Tibial nerve (tissue), 4 donors: ENCODE measurements at regions not wholly inside any gene's neighbourhood (a gene's known extent, or its start where the extent isn't known, plus 50 kb on each side); places are given as distances from the start of the nearest gene placed in this dataset.

Experiments
- EP300 ChIP-seq, 2 donors: sonication (generic); formaldehyde crosslinking; IDR thresholded peaks; one replicate each; pipeline ENCODE4 v1.6.1; 2017; ENCODE audit warnings: antibody characterized with exemption in 2 of 2, mild to moderate bottlenecking in 1 of 2
- POLR2A ChIP-seq, 2 donors: fragments of 450-650 bp; IDR thresholded peaks; one replicate each; pipeline ENCODE4 v1.6.1; 2017; ENCODE audit warnings: antibody characterized with exemption in 2 of 2, mild to moderate bottlenecking in 2 of 2, moderate library complexity in 2 of 2
- TF ChIP-seq, protein P1 (sequence below), 5 experiments: fragments of 200-600 bp in 3 of 5; fragments of 450-650 bp in 2 of 5; sonication (generic) in 3 of 5; IDR thresholded peaks; one replicate each; pipeline ENCODE4 v1.5.1; 2016 to 2019; ENCODE audit warnings: antibody characterized with exemption in 5 of 5, mild to moderate bottlenecking in 3 of 5, moderate library complexity in 2 of 5

- TF ChIP-seq, protein P1, sequence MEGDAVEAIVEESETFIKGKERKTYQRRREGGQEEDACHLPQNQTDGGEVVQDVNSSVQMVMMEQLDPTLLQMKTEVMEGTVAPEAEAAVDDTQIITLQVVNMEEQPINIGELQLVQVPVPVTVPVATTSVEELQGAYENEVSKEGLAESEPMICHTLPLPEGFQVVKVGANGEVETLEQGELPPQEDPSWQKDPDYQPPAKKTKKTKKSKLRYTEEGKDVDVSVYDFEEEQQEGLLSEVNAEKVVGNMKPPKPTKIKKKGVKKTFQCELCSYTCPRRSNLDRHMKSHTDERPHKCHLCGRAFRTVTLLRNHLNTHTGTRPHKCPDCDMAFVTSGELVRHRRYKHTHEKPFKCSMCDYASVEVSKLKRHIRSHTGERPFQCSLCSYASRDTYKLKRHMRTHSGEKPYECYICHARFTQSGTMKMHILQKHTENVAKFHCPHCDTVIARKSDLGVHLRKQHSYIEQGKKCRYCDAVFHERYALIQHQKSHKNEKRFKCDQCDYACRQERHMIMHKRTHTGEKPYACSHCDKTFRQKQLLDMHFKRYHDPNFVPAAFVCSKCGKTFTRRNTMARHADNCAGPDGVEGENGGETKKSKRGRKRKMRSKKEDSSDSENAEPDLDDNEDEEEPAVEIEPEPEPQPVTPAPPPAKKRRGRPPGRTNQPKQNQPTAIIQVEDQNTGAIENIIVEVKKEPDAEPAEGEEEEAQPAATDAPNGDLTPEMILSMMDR (IDR thresholded peaks at IDR 0.05) = no peak
- no peak for TF ChIP-seq POLR2A (IDR thresholded peaks at IDR 0.05)
- no peak for TF ChIP-seq EP300 (IDR thresholded peaks at IDR 0.05)
These were observed 56.5 kb upstream of the GOLGA6L2 start for GRCh38 chr15:23503576-23503975.
